HepG2 (cell line): ENCODE measurements at regions not wholly inside any gene's neighbourhood (a gene's known extent, or its start where the extent isn't known, plus 50 kb on each side); places are given as distances from the start of the nearest gene placed in this dataset.

ENCODE experiments used
- ATAC-seq: fragments of 200-7000 bp; cut with Tn5 transposase; 3 replicates; pipeline ENCODE4 v1.9.1; 2020; ENCODE audit warnings: mild to moderate bottlenecking, moderate library complexity
- BruUV-seq: library from RNA; stranded (reverse); fragments of 400-500 nt; replicated peaks from 2 replicates; lab custom pipeline; 2021; lab: Mats Ljungman, UMichigan
- CTCF ChIA-PET: fragments of 300-600 bp; formaldehyde crosslinking; extraction: SDS; loops from one replicate; lab custom pipeline; 2021; ENCODE audit warnings: low total read pairs, inconsistent platforms, low intra/inter-chr PET ratio; lab: Yijun Ruan, JAX
- POLR2A ChIA-PET: fragments of 350-600 bp; sonication (Branson Sonifier 250); formaldehyde crosslinking; loops from one replicate; lab custom pipeline; 2020; ENCODE audit warnings: antibody characterized with exemption, inconsistent platforms; lab: Yijun Ruan, JAX
- DNase-seq: peaks from one replicate; pipeline ENCODE4 v3.0.0-alpha.2; 2015; ENCODE audit warnings: low spot score
- FAIRE-seq: peaks from 3 replicates; lab custom pipeline; 2011; peaks lifted over from hg19 to GRCh38; lab: Jason Lieb, UNC
- H2AFZ ChIP-seq: one replicate; pipeline ENCODE4 v1.6.1; 2011; ENCODE audit warnings: low read length, inconsistent platforms
- H3K27ac ChIP-seq: fragments of 300-600 bp; 3 replicates; pipeline ENCODE4 v1.8.0; 2011; ENCODE audit warnings: mixed run types, mild to moderate bottlenecking, mixed read lengths, low read length, inconsistent platforms; ENCODE audit not compliant: insufficient read depth; ENCODE audit errors: extremely low read length
- H3K27me3 ChIP-seq, 2 experiments: fragments of 200-600 bp in 1 of 2; 2 replicates in 1 of 2; 3 replicates in 1 of 2; pipeline versions ENCODE4 v1.6.0 to v1.8.0; 2011; ENCODE audit warnings: low read length in 2 of 2, mild to moderate bottlenecking in 2 of 2, moderate library complexity in 2 of 2, inconsistent platforms in 1 of 2; ENCODE audit not compliant: insufficient read depth in 2 of 2, control insufficient read depth in 1 of 2
- H3K36me3 ChIP-seq, 2 experiments: fragments of 200-600 bp in 1 of 2; replicated peaks in 1 of 2; 2 replicates in 1 of 2; 3 replicates in 1 of 2; pipeline versions ENCODE4 v1.5.1 to v1.8.0; 2011; ENCODE audit warnings: low read length in 2 of 2, inconsistent platforms in 1 of 2; ENCODE audit not compliant: insufficient read depth in 2 of 2, control insufficient read depth in 1 of 2
- H3K4me1 ChIP-seq: 2 replicates; pipeline ENCODE4 v1.5.1; 2012; ENCODE audit warnings: low read length, inconsistent platforms; ENCODE audit not compliant: insufficient read depth
- H3K4me2 ChIP-seq: 2 replicates; pipeline ENCODE4 v1.6.0; 2011; ENCODE audit warnings: low read depth, low read length, inconsistent platforms
- H3K4me3 ChIP-seq, 3 experiments: fragments of 200-600 bp in 1 of 3; sonication (generic), shearing (Covaris generic) in 1 of 3; replicated peaks in 1 of 3; 2 replicates each; pipeline ENCODE4 v1.5.1; 2011 to 2016; ENCODE audit warnings: low read length in 3 of 3, inconsistent platforms in 2 of 3, low read depth in 2 of 3, mild to moderate bottlenecking in 2 of 3, control low read depth in 1 of 3, mixed read lengths in 1 of 3; ENCODE audit not compliant: insufficient read depth in 1 of 3
- H3K79me2 ChIP-seq: one replicate; pipeline ENCODE4 v1.6.1; 2011; ENCODE audit warnings: low read length, inconsistent platforms; ENCODE audit not compliant: insufficient read depth
- H3K9ac ChIP-seq: 2 replicates; pipeline ENCODE4 v1.6.0; 2011; ENCODE audit warnings: mild to moderate bottlenecking, low read depth, low read length, inconsistent platforms; ENCODE audit not compliant: insufficient read depth
- H3K9me3 ChIP-seq: 2 replicates; pipeline ENCODE4 v1.5.1; 2012; ENCODE audit warnings: mild to moderate bottlenecking, low read length
- H4K20me1 ChIP-seq: 2 replicates; pipeline ENCODE4 v1.6.0; 2011; ENCODE audit warnings: inconsistent platforms, mild to moderate bottlenecking, low read length, moderate library complexity; ENCODE audit not compliant: insufficient read depth
- ADNP ChIP-seq: sonication (generic); formaldehyde crosslinking; IDR thresholded peaks from 2 replicates; pipeline ENCODE4 v1.4.0; 2020; ENCODE audit warnings: missing genetic modification reagents
- BRD4 ChIP-seq: sonication (generic); formaldehyde crosslinking; IDR thresholded peaks from 2 replicates; pipeline ENCODE4 v1.4.0; 2020; ENCODE audit warnings: missing genetic modification reagents
- CHD4 ChIP-seq: fragments of 200-600 bp; sonication (generic); IDR thresholded peaks from 2 replicates; pipeline ENCODE4 v1.7.0; 2017; ENCODE audit warnings: mild to moderate bottlenecking, low read length, borderline replicate concordance
- HDAC6 ChIP-seq: fragments of 200-600 bp; sonication (generic); IDR thresholded peaks from 2 replicates; pipeline ENCODE4 v1.7.0; 2017; ENCODE audit warnings: mild to moderate bottlenecking, antibody characterized with exemption, low read length, low read depth
- HNRNPL ChIP-seq: fragments of 200-400 bp; formaldehyde crosslinking; IDR thresholded peaks from 2 replicates; pipeline ENCODE4 v1.6.1; 2017; ENCODE audit warnings: mild to moderate bottlenecking, low read depth, low read length
- KDM3A ChIP-seq: IDR thresholded peaks from 2 replicates; pipeline ENCODE4 v1.6.1; 2018; ENCODE audit warnings: low read depth, missing compliant biosample characterization
- KDM6A ChIP-seq: IDR thresholded peaks from 2 replicates; pipeline ENCODE4 v1.6.1; 2016; ENCODE audit warnings: low read depth
- PRPF4 ChIP-seq: fragments of 200-400 bp; formaldehyde crosslinking; IDR thresholded peaks from 2 replicates; pipeline ENCODE4 v1.6.1; 2016; ENCODE audit warnings: low read length, low read depth; ENCODE audit not compliant: poor library complexity, severe bottlenecking
- SAP130 ChIP-seq: IDR thresholded peaks from 2 replicates; pipeline ENCODE4 v1.6.1; 2016; ENCODE audit warnings: low read depth
- TAF15 ChIP-seq: fragments of 200-400 bp; formaldehyde crosslinking; IDR thresholded peaks from one replicate; pipeline ENCODE4 v1.6.1; 2018; ENCODE audit warnings: mild to moderate bottlenecking, low read depth, low read length; ENCODE audit not compliant: poor library complexity, severe bottlenecking
- ZFP41 ChIP-seq: sonication (generic); formaldehyde crosslinking; IDR thresholded peaks from 2 replicates; pipeline ENCODE4 v1.4.0; 2020; ENCODE audit warnings: mild to moderate bottlenecking, missing genetic modification reagents, borderline replicate concordance
- ZNF235 ChIP-seq: sonication (generic); formaldehyde crosslinking; IDR thresholded peaks from 2 replicates; pipeline ENCODE4 v1.8.1; 2023; ENCODE audit warnings: mild to moderate bottlenecking, missing genetic modification reagents, borderline replicate concordance
- ZNF788 ChIP-seq: sonication (generic); formaldehyde crosslinking; IDR thresholded peaks from 2 replicates; pipeline ENCODE4 v1.5.0; 2020; ENCODE audit warnings: mild to moderate bottlenecking, missing genetic modification reagents, borderline replicate concordance
- WGBS: methylation state at CpG from one replicate; pipeline ENCODE4 v1.1.6; 2017; ENCODE audit warnings: low lambda C conversion rate; 5-methylcytosine and 5-hydroxymethylcytosine counted together
- in situ Hi-C: cut with HindIII; loops from 2 replicates; pipeline ENCODE4 v1.10.0; 2017; ENCODE audit warnings: low pct_unique_long_range_greater_than_20kb; ENCODE audit not compliant: extremely low pct_ligation_motif_present
- intact Hi-C: fragments of 100-400 bp; cut with micrococcal nuclease; formaldehyde crosslinking; loops from one replicate; pipeline ENCODE4 v1.10.0; 2022; ENCODE audit not compliant: unreplicated experiment
- TF ChIP-seq, protein P1 (sequence below): sonication (generic); formaldehyde crosslinking; IDR thresholded peaks from 2 replicates; pipeline ENCODE4 v1.5.0; 2020; ENCODE audit warnings: mild to moderate bottlenecking, low read depth, missing genetic modification reagents, borderline replicate concordance
- TF ChIP-seq, protein P2 (sequence below): sonication (generic); formaldehyde crosslinking; IDR thresholded peaks from 2 replicates; pipeline ENCODE4 v1.8.0; 2022; ENCODE audit warnings: mild to moderate bottlenecking, missing genetic modification reagents, moderate library complexity
- TF ChIP-seq, protein P3 (sequence below): sonication (generic); formaldehyde crosslinking; IDR thresholded peaks from 2 replicates; pipeline ENCODE4 v1.5.0; 2020; ENCODE audit warnings: missing genetic modification reagents

DNA sequence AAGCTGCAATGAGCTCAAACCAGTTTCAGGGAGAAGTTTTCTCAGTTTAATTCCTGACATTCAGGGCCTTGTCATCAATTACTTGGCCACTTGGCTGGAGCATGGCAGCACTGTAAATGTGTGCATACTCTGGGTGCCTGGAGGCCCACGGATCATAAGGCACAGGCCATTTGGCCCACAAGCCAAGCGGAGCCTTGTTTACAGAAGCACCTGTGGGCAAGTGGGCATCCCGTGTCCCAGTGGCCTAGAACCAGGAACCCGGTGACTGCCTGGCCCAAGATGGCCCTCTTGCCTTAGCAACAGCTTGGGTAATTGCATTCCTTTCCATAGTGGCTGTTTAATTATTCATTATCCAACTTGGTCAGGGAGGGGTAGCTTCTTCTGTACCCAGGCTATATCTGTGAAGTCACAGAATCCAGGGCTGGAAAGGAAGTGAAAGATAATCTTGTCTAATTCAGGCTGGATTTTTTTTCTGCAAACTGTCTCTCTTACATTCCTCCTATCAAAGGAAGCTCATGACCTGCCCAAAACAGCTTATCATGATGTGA lies 426.4 kb upstream of the ZMIZ1 start:
- intact Hi-C loops: no loop called here
- BruUV-seq: no TSS peak
- no peak overlapping the region for H2AFZ ChIP-seq

More for the DNA sequence above, 426.4 kb upstream of the ZMIZ1 start:
- CTCF ChIA-PET: no interaction called here
- Histone ChIP-seq H3K27ac (peak overlapping the region; percentile 48), H3K79me2 (no peaks in the 10 kb centered on the region), H3K9me3 (peaks cover 4% of the 10 kb centered on the region; the same call in 1 of the 2 replicates), H3K4me3 (no peak overlapping the region), H3K27me3 (no peaks in the 10 kb centered on the region), H3K4me2 (0 out of 2 replicates have a peak overlapping the region, but pooled peaks have one; percentile 41), H3K9ac (no peak overlapping the region), H3K4me1 (peaks cover 69% of the 10 kb centered on the region), H4K20me1 (no peaks in the 10 kb centered on the region), H3K36me3 (no peaks in the 10 kb centered on the region)
- in situ Hi-C loops: no loop called here
- whole genome bisulfite sequencing: no CpG with 5 or more reads among the region's 4 CpGs
- DNase-seq: no peak
- TF ChIP-seq ZFP41 (no peak), KDM3A (no peak), SAP130 (CRISPR knock-in tag) (no peak), ZNF235 (CRISPR knock-in tag) (no peak), KDM6A (CRISPR knock-in tag) (no peak), HNRNPL (no peak), ZNF788 (CRISPR knock-in tag) (no peak), CHD4 (no peak), HDAC6 (no peak), ADNP (CRISPR knock-in tag) (no peak), TAF15 (no peak), BRD4 (CRISPR knock-in tag) (no peak), PRPF4 (no peak)
- TF ChIP-seq, protein P1, sequence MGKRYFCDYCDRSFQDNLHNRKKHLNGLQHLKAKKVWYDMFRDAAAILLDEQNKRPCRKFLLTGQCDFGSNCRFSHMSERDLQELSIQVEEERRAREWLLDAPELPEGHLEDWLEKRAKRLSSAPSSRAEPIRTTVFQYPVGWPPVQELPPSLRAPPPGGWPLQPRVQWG: no peak
- TF ChIP-seq, protein P2, sequence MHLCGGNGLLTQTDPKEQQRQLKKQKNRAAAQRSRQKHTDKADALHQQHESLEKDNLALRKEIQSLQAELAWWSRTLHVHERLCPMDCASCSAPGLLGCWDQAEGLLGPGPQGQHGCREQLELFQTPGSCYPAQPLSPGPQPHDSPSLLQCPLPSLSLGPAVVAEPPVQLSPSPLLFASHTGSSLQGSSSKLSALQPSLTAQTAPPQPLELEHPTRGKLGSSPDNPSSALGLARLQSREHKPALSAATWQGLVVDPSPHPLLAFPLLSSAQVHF (CRISPR knock-in tag): no peak
- TF ChIP-seq, protein P3, sequence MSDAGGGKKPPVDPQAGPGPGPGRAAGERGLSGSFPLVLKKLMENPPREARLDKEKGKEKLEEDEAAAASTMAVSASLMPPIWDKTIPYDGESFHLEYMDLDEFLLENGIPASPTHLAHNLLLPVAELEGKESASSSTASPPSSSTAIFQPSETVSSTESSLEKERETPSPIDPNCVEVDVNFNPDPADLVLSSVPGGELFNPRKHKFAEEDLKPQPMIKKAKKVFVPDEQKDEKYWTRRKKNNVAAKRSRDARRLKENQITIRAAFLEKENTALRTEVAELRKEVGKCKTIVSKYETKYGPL (CRISPR knock-in tag): no peak
- ATAC-seq: no peak
- POLR2A ChIA-PET: interaction anchor here (1.0 to 1.1 kb wide), 2 partner anchors 102 to 332 kb away, joined by 3 read pairs; no protein-coding TSS in a partner anchor
- FAIRE-seq: no peak
